HG03457 (cell line): ENCODE measurements at regions not wholly inside any gene's neighbourhood (a gene's known extent, or its start where the extent isn't known, plus 50 kb on each side); places are given as distances from the start of the nearest gene placed in this dataset.

Experiments
- ATAC-seq: cut with Tn5 transposase; IDR thresholded peaks from one replicate; pipeline ENCODE4 v1.9.1; 2021; ENCODE audit warnings: moderate number of reproducible peaks; ENCODE audit not compliant: unreplicated experiment

DNA sequence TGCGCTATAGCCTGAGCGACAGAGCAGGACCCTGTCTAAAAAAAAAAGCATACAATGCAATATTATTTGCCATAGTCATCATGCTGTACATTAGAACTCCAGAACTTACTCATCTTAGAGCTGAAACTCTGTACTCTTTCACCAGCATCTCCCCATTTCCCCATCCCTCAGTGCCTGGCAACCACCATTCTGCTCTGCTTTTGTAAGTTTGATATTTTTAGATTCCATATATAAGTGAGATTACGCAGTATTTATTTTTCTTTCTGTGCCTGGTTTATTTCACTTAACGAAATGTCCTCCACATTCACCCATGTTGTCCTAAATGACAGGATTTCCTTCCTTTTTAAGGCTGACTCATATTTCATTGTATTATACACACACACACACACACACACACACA lies 121.8 kb downstream of the BBS10 start:
- ATAC-seq, result no peak

GRCh38 chr12:76223869-76224268 lies 124.3 kb downstream of the BBS10 start:
- no peak for ATAC-seq

DNA sequence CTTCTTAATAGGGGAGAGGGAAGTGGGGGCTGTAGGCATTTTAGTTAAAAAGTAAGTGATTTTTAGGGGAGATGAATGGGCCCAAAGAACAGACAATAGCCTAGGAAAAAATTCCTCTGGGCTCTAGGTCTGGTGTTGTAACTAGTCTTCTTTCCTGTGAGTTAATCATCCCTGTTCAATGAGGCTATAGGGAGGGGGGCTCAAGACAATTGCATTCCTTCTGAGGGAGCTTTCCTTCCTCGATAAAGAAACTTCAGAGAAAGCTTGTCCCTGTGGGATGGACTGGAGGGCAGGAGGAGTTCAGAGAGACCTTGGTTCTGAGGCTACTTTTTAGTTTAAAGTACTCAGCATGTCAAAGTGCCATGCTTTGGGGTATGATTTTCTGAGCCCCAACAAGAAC lies 127.2 kb downstream of the BBS10 start:
- no peak for ATAC-seq

DNA sequence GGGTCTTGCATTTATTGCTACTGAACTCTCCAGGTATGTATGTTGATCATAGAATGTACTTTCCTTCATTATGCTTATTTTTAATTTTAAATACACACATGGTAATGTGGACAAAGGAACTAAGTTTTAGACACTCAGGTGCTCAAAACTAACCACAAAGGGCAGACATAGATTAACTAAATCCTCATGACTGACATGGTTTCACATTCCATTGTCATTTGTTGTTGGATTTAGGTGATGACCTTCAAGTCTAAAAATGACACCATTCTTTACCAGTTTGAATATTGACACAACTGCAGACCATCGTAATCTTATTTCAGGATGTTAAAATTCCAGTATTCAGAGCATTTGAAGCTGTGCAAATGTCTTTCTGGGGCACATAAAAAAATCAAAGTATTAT lies 128.4 kb downstream of the BBS10 start:
- ATAC-seq, result no peak

DNA sequence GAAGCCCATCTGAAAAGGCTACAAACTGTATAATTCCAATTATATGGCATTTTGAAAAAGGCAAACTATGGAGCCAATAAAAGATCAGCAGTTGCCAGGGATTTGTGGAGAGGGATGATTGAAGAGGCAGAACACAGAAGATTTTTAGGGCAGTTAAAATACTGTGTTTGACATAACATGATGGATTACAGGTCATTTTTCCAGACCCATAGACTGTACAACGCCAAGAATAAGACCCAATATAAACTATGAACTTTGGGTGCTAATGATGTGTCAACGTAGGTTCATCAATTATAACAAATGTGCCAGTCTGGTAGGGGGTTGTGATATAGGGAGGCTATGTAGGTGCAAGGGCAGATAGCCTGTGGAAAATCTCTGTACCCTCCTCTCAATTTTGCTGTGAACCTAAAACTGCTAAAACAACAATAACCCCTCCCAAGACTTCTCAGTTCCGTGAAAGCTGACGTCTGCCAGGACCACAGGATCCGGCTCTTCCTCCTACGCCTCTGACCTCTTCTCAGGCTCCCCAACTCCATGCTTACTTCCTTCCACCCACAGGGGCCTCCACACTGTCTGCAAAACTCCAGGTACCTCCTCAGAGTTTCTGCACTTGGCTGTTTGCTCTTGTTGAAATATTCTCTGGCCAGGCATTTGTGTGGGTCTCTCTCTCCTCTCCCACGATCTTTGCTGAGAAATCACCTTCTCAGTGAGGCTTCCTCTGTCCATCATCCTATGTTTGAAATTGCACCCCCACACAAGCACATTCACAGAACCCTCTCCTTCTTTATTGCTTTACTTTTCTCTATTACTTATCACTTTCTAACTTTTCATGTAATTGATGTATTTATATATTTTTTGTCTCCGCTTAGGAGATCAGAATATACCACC lies 131.4 kb downstream of the BBS10 start:
- no peak for ATAC-seq

DNA sequence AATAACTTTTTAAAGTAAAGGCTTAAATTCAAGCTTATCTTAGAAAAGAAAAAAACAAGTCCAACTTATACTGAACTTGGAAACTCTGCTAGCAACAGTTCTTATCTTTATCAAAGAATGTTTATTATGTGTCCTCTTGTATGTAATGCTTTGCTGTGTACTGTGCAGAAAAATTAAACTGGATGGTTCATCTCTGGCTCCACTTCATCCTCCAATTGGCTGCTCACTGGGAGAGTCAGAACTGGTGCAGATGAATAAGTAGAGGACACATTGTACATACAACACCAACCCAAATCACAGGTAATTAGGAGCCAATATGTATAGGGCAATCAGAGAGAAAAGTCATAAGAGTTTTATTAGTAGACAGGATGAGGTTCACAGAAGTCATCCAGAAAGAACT lies 123.6 kb upstream of the NAP1L1 start:
- ATAC-seq, result no peak

DNA sequence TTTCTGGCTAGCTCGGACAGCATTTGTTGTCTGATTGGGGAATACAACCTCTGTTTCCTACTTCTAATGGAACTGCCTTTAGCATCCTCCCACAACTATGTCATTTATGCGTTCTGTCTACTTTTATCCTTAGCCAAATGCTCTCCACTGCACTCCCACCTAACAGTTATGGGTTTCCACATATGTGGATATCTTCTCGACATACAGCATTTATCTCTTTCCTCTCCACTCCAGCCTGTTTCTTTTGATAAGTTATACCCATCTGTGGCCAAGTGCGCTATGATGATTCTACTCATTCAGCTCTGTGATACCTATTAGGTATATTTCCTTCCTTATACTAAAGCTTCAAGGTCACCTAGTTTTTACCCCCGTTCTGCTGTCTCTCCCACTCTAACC lies 122.2 kb upstream of the NAP1L1 start:
- ATAC-seq, result no peak

DNA sequence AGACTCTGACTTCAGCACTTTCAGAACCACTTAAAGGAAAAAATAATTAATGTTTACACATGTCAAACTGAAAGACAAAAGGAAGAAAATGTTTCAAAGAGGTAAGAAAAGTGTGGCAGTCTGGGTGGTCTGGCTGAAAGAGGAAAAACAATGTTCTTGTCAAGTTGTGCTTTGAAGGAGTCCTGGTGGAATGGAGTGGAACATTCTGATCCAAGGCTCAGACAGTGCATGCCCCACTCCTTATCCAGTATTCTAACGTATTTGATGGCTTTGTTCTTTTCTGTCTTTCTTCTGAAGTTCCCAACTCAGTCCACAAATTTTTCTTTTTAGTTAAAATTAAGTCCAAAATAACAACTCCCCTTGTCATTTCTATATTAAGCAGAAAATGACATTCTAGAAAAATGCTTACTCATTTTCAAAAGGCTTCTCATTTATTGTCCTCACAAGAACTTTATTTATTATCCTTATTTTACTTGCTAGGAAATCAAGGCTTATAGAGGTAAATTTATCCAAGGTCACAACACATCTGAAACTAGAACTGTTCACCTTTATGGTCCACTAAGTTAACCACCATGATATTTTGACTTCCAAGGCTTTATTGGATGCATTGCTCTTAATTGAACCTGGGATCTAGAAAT lies 121.7 kb upstream of the NAP1L1 start:
- ATAC-seq, result no peak

DNA sequence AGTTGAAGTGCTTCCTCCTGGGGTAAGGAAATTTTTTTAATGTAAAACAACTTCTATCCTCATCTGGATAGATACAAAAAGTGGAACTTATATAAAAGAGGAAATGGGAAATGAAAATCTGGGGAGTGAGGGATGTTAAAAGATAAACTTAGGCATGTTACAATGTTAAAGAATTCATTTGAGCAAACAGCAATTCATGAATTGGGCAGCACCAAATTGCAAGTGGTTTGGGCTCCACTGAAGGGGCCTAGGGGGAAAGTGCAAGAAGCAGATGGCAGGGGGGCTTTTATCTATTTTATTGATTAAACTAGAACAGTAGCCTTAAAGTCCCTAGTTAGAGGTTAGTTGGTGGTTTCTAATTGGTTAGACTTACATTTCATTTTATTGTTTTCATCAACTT lies 118.1 kb upstream of the NAP1L1 start:
- no peak for ATAC-seq

GRCh38 chr12:76201758-76202157 lies 117.3 kb upstream of the NAP1L1 start:
- ATAC-seq, result no peak

- no peak for ATAC-seq
These were observed 116.8 kb upstream of the NAP1L1 start for GRCh38 chr12:76201316-76201715.

- no peak for ATAC-seq
These were observed 115.3 kb upstream of the NAP1L1 start for GRCh38 chr12:76199808-76200207.

GRCh38 chr12:76198839-76199238 lies 114.4 kb upstream of the NAP1L1 start:
- ATAC-seq, result no peak

- no peak for ATAC-seq
These were observed 112.8 kb upstream of the NAP1L1 start for GRCh38 chr12:76197283-76197682.

DNA sequence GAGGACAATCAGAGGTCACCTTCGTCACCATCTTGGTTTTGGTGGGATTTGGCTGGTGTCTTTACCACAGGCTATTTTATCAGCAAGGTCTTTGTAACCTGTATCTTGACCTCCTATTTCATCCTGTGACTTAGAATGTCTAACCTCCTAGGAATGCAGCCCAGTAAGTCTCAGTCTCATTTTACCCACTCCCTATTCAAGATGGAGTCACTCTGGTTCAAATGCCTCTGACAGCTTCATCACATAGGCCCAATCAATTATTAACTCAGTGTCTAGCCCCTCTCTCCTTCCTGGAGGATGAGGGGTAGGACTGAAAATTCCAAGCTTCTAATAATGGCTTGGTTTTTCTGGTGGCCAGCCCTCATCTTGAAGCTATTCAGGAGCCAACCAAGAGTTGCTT lies 111.4 kb upstream of the NAP1L1 start:
- ATAC-seq, result no peak

DNA sequence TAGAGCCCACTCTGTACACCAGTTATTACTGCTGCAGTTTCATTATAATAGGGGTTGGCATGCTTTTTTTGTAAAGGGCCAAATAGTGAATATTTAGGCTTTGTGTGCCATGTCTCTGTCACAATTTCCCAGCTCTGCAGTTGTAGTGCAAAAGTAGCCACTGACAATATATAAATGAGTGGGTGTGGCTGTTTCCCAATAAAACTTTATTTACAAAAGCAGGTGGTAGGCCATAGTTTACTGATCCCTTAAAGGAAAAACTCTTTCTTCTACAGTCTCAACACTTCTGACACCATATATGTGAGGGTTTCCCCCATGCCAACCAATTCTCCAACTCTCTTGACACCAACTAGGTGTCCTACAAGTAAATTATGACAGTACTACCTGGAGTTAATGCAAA lies 110.2 kb upstream of the NAP1L1 start:
- ATAC-seq, result no peak

DNA sequence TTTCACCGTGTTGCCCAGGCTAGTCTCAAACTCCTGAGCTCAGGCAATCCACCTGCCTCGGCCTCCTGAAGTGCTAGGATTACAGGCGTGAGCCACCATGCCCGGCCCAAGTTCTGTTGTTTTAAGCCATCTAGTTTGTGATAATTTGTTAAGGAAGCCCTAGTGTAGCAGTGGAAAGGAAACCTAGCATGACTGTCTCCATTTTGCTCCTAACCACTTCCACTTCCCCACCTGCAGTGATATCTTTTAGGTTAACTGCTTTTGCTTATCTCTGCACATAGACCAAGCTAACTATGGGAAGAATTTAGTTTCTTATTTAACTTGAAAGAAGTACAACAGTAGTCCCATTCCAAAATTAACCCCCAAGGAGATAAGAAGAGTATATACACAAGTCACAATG lies 109.5 kb upstream of the NAP1L1 start:
- ATAC-seq, result no peak

DNA sequence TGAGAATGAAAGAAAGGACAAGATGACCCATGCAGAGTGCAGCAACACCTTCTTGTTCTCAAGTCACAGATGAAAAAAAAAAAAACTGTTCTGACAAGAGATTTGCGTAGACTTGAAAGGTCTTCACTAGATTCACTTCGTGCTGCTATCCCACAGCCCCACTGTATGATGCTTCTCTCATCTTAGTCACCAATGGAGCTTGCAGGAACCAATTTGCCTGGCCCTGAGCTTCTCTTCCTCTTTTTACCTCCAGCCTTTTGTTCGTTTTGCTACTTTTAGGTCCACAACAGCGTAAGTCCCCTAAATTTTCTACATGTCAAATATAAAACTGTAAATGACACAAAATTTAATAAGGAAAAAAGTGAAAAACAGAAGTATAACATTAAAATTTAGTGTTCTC lies 107.9 kb upstream of the NAP1L1 start:
- ATAC-seq, result no peak

DNA sequence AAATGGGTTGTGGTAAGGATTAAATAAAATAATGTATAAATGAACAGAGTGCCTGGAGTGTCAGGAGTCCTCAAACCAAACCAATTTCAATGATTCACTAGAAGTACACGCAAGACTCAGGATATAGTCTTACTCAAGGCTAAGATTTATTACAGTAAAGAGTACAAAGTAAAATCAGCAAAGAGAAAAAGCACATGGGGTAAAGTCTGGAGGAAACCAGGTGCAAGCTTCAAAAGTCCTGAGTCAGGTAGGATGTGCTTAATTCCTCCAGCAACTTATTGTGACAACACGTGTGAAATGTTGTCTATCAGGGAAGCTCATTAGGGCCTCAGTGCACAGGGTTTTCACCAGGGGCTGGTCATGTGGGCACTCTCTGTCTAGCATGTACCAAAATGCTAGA lies 105.8 kb upstream of the NAP1L1 start:
- no peak for ATAC-seq

- ATAC-seq, result no peak
These were observed 105.4 kb upstream of the NAP1L1 start for GRCh38 chr12:76189851-76190250.

DNA sequence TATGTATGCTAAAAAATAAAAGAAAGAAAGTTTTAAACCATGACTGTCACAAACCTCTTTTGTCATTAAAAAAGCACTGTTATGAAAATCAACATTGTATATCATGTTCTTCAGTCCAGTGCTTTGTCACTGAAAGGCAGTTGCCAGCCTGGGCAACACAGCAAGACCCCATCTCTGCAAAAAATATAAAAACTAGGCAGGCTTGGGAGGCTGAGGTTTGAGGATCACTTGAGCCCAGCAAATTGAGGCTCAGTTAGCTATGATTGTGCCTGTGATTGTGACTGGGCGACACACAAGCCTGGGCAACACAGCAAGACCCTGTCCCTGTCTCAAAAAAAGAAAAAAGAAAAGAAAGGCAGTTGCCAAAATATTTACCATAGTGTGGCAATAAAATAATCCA lies 102.7 kb upstream of the NAP1L1 start:
- no peak for ATAC-seq

GRCh38 chr12:76186131-76186906 lies 101.8 kb upstream of the NAP1L1 start:
- ATAC-seq, result no peak
